ENCODE measurements at regions not wholly inside any gene's neighbourhood (a gene's known extent, or its start where the extent isn't known, plus 50 kb on each side); places are given as distances from the start of the nearest gene placed in this dataset.

DNA sequence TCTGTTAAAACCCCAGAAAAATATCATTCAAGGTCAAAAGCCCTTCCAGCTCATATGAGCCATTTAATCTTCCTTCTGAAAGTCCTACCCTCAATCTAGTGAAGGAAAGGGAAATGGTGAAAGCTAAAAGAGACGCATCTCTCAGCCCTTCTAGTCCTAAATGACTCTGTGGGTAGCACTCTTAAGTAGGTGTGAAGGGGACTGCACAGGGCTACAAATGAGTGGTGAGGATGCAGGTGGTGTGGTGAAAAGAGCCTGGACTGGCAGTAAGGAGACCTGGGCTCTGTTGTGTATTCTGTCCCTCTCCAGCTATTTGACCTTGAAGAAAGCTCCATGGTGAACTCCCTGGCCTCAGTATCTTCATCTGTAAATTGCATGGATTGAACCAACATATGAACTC is 671.8 kb upstream of the DIPK2B start:
- H3K4me1 Mint-ChIP-seq (ENCODE audit: low read depth): peaks cover 7% of the 10 kb centered on the region
- H3K36me3 Mint-ChIP-seq (ENCODE audit: low read depth): no peaks in the 10 kb centered on the region
- H3K9me3 Mint-ChIP-seq: no peaks in the 10 kb centered on the region
- no peaks in the 10 kb centered on the region for H3K27me3 Mint-ChIP-seq (ENCODE audit: low read depth)
- H3K4me3 Mint-ChIP-seq: no peak overlapping the region
- H3K27ac Mint-ChIP-seq: no peak overlapping the region

DNA sequence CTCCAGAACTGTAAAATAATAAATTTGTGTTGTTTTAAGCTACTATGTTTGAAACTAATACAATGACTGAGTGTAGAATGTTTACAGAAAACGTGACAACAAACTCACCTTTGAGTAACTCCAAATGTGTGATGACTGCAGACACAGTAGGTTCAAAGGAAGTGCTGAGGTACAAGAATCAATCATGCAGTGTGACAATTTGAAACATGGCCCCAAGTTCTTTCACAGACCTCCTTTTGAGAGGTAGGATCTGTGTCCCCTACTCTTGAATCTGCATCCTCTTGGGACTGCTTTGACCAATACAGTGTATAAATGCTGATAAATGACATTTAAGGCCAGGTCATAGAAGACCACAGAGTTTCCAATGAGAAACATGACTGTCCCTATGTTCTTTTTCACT is 667.7 kb upstream of the DIPK2B start:
- H3K27me3 Mint-ChIP-seq (ENCODE audit: low read depth): no peaks in the 10 kb centered on the region
- no peak overlapping the region for H3K27ac Mint-ChIP-seq
- peaks cover 7% of the 10 kb centered on the region for H3K4me1 Mint-ChIP-seq (ENCODE audit: low read depth)
- H3K4me3 Mint-ChIP-seq: no peak overlapping the region
- no peaks in the 10 kb centered on the region for H3K36me3 Mint-ChIP-seq (ENCODE audit: low read depth)
- no peaks in the 10 kb centered on the region for H3K9me3 Mint-ChIP-seq

DNA sequence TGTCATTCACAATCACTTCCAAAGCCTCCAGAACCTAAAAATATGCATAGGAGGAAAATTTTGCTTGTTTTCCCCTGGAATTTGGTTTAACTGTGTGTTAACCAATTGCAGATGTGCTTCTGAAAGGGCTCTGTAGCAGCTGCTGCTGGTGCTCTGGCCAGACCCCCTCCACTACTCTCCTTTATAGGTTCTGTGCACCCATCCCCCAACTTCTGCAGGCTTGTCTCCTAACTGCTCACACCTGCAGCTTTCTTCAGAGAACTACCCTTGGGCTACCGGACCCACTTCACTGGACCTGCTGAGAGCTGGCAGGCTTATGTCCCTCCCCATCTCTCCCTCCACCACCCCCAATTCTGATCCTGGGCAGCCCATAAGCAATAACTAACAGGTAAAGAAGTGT is 662.1 kb upstream of the DIPK2B start:
- H3K9me3 Mint-ChIP-seq: no peaks in the 10 kb centered on the region
- no peak overlapping the region for H3K27ac Mint-ChIP-seq
- H3K4me1 Mint-ChIP-seq (ENCODE audit: low read depth): no peaks in the 10 kb centered on the region
- no peak overlapping the region for H3K4me3 Mint-ChIP-seq
- no peaks in the 10 kb centered on the region for H3K36me3 Mint-ChIP-seq (ENCODE audit: low read depth)
- no peaks in the 10 kb centered on the region for H3K27me3 Mint-ChIP-seq (ENCODE audit: low read depth)

DNA sequence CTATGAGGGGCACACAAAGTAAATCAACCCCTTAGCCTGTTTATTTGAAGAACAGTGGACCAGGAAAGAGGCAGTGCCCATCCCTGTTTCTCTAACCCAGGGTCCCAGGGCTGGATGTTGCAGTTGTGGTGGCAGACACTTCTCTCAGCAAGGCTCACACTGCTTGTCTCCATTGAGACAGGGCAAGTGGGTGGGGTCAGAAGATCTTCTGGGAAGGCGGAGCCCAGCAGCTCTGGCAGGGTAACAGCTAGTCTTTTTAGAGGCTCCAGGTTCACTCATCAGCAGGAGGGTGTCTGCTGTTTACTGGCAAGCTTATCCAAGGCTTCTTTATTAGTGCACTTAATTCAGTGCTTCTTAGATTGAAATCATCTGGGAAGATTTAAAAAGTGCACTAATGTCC is 659.8 kb upstream of the DIPK2B start:
- H3K27ac Mint-ChIP-seq: no peak overlapping the region
- no peaks in the 10 kb centered on the region for H3K27me3 Mint-ChIP-seq (ENCODE audit: low read depth)
- no peaks in the 10 kb centered on the region for H3K4me1 Mint-ChIP-seq (ENCODE audit: low read depth)
- H3K4me3 Mint-ChIP-seq: no peak overlapping the region
- no peaks in the 10 kb centered on the region for H3K36me3 Mint-ChIP-seq (ENCODE audit: low read depth)
- H3K9me3 Mint-ChIP-seq: no peaks in the 10 kb centered on the region

DNA sequence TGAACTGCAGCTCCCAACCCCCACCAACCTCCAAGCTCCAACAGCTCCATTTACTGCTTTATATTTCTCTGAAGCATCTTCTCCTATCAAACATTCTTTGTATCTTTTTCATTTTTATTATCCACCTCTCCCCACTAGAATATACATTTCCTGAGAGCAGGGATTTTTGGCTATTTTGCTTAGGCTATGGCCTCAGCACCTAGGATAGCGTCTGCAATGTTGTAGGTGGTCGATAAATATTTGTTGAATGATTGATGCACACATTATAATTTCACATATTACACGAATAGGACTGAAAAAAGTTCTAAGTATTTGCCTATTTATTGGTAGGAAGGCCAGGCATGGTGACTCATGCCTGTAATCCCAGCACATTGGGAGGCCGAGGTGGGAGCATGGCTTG is 658.7 kb upstream of the DIPK2B start:
- no peaks in the 10 kb centered on the region for H3K27me3 Mint-ChIP-seq (ENCODE audit: low read depth)
- peaks cover 2% of the 10 kb centered on the region for H3K36me3 Mint-ChIP-seq (ENCODE audit: low read depth)
- H3K4me1 Mint-ChIP-seq (ENCODE audit: low read depth): peaks cover 4% of the 10 kb centered on the region
- no peak overlapping the region for H3K27ac Mint-ChIP-seq
- H3K4me3 Mint-ChIP-seq: no peak overlapping the region
- no peaks in the 10 kb centered on the region for H3K9me3 Mint-ChIP-seq

DNA sequence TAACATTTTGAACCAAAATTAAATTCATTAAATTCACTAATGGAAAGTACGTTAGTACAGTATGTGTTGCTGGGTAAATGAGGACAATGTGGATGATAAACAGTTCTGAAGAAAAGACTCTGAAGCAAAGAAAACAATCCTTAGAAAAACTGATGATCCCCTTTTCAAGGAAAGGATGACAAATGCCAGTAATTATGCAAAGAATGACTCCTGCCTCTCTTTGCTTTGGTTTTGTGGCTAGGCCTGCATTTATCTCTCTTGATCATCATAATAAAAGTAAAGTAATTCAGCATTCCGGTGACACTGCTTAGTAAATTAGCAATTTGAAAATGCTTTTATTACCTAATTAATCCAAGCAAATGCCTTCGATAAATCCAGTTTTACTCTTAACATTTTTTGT is 652.2 kb upstream of the DIPK2B start:
- Mint-ChIP-seq H3K27ac (no peak overlapping the region), H3K4me3 (peak overlapping the region; percentile 37), H3K36me3 (ENCODE audit: low read depth) (peaks cover 12% of the 10 kb centered on the region)

DNA sequence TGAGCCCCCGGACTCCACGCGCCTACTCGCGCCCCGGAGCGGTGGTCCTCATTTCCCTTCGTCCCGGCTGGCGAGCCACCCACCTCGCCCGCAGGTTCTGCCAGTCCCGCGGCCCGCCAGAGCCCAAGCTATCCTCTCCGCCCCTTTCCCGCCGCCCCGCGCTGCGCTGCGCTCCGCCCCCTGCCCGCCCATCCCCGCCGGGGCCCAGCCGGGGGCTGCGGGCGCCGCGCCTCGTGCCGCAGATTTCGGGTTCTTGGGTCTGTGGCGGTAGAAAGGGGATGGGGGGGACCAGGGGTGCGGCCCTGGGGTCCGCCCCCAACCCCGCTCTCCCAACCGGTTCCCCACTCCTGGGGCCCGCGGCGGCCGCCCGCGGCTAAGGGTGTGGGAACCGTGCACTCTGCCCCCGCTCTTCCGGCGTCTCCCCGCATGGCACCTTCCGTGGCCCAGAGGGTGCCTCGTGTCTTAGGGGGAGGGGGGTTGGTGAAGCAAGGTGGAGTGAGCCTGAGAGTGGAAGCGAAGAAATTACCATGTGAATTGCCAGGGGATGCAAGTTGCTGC is 650.8 kb upstream of the DIPK2B start:
- Mint-ChIP-seq H3K4me1 (ENCODE audit: low read depth) (peaks cover 26% of the 10 kb centered on the region), H3K27ac (peak overlapping the region; percentile 72), H3K9me3 (no peaks in the 10 kb centered on the region), H3K36me3 (ENCODE audit: low read depth) (peaks cover 12% of the 10 kb centered on the region), H3K4me3 (peak overlapping the region; percentile 84), H3K27me3 (ENCODE audit: low read depth) (no peaks in the 10 kb centered on the region)

More for the DNA sequence above, 652.2 kb upstream of the DIPK2B start:
- H3K27me3 Mint-ChIP-seq (ENCODE audit: low read depth): no peaks in the 10 kb centered on the region
- H3K9me3 Mint-ChIP-seq: no peaks in the 10 kb centered on the region
- H3K4me1 Mint-ChIP-seq (ENCODE audit: low read depth): peaks cover 25% of the 10 kb centered on the region

DNA sequence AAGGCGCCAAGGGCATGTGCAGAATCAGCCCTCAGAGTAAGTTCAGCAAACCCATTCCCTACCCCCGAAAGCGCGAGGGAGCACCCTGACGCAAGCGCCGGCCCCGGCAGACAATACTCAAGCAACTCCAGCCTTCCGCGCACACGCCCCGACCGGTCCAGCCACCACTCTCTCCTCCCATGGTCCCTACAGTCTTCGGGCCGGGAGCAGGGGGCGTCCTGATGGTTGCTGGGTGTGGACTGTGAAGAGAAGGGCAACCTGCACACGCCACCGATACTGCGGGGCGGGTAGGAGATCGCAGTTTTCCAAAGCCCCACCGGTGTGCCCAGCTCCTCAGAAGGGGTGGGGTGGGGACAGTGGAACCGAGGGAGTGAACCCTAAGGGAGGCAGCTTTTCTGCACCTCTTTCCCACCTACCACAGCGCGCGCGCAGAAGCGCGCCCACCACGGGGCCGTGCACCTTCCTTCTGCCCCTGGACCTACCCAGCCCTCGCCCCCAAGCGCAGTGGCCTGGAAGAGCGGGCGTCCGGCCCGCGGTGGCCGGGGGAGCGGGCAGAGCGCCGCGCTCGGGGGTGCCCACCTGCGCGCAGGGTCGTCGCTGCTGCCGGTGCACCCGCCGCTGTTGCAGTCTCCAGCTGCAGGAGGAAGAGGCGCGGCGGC is 650.2 kb upstream of the DIPK2B start:
- Mint-ChIP-seq H3K27ac (peak overlapping the region; percentile 84), H3K36me3 (ENCODE audit: low read depth) (peaks cover 15% of the 10 kb centered on the region), H3K9me3 (no peaks in the 10 kb centered on the region), H3K27me3 (ENCODE audit: low read depth) (no peaks in the 10 kb centered on the region), H3K4me3 (peak overlapping the region; percentile 97), H3K4me1 (ENCODE audit: low read depth) (peaks cover 29% of the 10 kb centered on the region)

DNA sequence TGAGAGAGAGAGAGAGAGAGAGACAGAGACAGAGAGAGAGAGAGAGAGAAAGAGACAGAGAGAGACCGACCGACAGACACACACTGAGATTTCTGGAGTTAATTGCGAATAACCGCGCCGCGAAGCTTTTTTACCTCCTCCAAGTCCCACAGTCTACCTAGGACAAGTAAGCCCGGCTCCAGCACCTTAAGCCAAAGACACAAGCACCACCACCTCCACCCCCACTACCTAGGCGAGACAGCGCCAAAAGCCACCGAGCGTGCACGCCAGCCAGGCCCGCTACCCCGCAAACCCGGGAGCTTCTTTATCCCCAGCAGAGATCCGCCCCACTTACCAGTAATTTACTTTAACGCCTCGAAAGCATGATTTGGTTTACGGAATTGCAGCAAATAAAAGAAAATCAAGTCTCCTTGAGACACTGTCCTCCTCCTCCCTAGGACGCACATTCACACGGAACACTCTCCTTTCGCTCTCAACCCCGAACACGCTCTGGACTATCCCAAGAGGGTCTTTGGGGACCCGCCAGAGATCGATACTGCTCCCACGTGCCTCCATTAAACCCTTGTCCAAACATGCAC is 649.6 kb upstream of the DIPK2B start:
- Mint-ChIP-seq H3K27ac (peak overlapping the region; percentile 84), H3K27me3 (ENCODE audit: low read depth) (no peaks in the 10 kb centered on the region), H3K36me3 (ENCODE audit: low read depth) (peaks cover 16% of the 10 kb centered on the region), H3K4me1 (ENCODE audit: low read depth) (peaks cover 30% of the 10 kb centered on the region), H3K4me3 (peak overlapping the region; percentile 97), H3K9me3 (no peaks in the 10 kb centered on the region)

DNA sequence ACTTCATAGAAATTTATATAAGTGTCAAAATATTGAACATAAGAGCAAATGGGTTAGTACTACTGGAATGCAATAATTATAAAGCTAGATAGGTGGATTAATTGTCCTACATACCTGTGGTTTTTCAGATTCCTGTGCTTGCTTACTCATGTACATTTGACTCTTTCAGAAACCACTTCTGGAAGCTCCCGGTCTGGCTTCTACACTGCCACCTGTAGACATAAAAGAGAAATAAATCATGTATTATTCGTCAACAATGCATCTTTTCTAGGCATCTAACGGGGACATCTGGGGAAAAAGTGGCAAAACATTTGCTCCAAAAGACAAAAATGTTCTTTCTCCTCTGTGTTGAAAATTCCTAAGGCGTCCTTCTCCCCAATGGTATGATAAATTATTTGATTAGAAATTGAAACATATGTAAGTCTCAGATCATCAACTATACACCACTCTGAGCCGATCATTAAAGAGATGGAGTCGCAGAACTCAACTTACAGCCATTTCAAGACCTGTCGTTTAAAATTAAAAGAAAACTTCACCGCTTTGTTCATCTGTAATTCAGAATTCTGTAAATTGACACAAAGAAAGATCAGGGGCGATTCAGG is 648.7 kb upstream of the DIPK2B start:
- Mint-ChIP-seq H3K36me3 (ENCODE audit: low read depth) (peaks cover 15% of the 10 kb centered on the region), H3K9me3 (no peaks in the 10 kb centered on the region), H3K27me3 (ENCODE audit: low read depth) (no peaks in the 10 kb centered on the region), H3K27ac (peak overlapping the region; percentile 84), H3K4me3 (peak overlapping the region; percentile 97), H3K4me1 (ENCODE audit: low read depth) (peaks cover 26% of the 10 kb centered on the region)

DNA sequence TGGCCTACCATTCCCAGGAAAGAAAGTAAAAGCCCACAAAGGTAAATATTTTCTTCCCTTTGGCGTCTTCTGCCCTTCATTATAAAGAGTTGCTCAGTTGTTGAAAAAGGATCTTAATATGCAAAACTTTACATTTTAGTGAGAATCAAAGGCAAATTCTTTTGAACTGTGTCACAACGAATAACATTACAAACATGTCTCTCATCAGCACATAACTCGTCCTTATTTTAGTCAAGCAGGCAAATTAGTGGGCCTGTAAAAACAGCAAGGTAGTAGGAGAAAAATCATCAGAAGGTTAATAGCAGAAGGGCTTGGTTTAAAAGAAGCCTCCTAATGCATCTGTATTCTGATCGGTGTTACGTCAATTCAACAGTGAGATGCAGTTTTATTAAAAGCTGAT is 647.3 kb upstream of the DIPK2B start:
- H3K27ac Mint-ChIP-seq: no peak overlapping the region
- H3K36me3 Mint-ChIP-seq (ENCODE audit: low read depth): peaks cover 26% of the 10 kb centered on the region
- H3K27me3 Mint-ChIP-seq (ENCODE audit: low read depth): no peaks in the 10 kb centered on the region
- no peaks in the 10 kb centered on the region for H3K9me3 Mint-ChIP-seq
- H3K4me1 Mint-ChIP-seq (ENCODE audit: low read depth): peaks cover 29% of the 10 kb centered on the region
- H3K4me3 Mint-ChIP-seq: peak overlapping the region; percentile 31

DNA sequence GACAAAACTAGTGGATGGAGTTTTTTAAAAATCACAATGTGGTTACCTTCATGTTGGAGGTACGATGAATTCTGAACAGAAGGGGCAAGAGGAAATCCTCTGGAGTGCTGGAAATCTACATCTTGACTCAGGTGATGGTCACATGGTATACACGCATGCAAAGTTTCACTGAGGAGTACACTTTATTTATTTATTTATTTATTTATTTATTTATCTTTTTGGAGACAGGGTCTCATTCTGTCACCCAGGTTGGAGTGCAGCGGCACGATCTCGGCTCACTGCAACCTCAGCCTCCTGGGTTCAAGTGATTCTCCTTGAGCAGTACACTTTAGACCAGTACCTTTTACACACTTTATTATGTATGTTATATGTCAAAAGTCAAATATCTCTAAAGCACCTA is 645.7 kb upstream of the DIPK2B start:
- Mint-ChIP-seq H3K27ac (no peak overlapping the region), H3K27me3 (ENCODE audit: low read depth) (no peaks in the 10 kb centered on the region), H3K36me3 (ENCODE audit: low read depth) (peaks cover 35% of the 10 kb centered on the region), H3K4me1 (ENCODE audit: low read depth) (peaks cover 39% of the 10 kb centered on the region), H3K4me3 (no peak overlapping the region), H3K9me3 (no peaks in the 10 kb centered on the region)

DNA sequence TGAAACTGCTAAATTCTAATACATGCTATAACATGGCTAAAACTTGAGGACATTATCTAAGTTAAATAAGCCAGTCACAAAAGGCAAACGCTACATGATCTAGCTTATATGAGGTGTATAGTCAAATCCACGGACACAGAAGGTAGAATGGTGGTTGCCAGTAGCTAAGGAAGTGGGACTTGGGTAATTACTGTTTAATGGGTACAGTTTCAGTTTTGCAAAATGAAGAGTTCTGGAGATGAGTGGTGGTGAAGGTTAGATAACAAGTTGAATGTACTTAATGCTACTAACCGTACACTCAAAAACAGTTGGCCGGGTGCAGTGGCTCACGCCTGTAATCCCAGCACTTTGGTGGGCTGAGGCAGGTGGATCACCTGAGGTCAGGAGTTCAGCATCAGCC is 644.5 kb upstream of the DIPK2B start:
- H3K9me3 Mint-ChIP-seq: no peaks in the 10 kb centered on the region
- no peaks in the 10 kb centered on the region for H3K27me3 Mint-ChIP-seq (ENCODE audit: low read depth)
- H3K27ac Mint-ChIP-seq: no peak overlapping the region
- H3K4me3 Mint-ChIP-seq: no peak overlapping the region
- H3K4me1 Mint-ChIP-seq (ENCODE audit: low read depth): peaks cover 36% of the 10 kb centered on the region
- H3K36me3 Mint-ChIP-seq (ENCODE audit: low read depth): peaks cover 34% of the 10 kb centered on the region

DNA sequence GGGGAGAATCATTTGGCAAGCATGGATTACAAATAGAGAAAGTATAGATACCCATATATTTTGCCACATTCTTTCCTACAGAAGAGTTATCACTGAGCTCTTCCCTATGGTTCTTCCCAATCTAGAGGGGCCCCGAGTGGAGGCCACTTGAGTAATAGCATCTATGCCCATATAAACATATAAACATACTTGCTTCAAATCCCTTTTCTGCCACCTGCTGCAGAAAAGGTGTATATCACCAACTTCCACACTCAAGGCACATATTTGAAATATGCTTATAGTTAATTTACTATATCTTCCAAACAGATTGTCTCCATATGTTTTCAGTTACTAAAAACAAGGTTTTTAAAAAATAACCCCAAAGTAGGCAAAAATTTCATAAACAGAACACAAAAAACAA is 642.8 kb upstream of the DIPK2B start:
- Mint-ChIP-seq H3K27ac (no peak overlapping the region), H3K9me3 (no peaks in the 10 kb centered on the region), H3K4me3 (no peak overlapping the region), H3K36me3 (ENCODE audit: low read depth) (peaks cover 30% of the 10 kb centered on the region), H3K27me3 (ENCODE audit: low read depth) (no peaks in the 10 kb centered on the region), H3K4me1 (ENCODE audit: low read depth) (peaks cover 33% of the 10 kb centered on the region)

DNA sequence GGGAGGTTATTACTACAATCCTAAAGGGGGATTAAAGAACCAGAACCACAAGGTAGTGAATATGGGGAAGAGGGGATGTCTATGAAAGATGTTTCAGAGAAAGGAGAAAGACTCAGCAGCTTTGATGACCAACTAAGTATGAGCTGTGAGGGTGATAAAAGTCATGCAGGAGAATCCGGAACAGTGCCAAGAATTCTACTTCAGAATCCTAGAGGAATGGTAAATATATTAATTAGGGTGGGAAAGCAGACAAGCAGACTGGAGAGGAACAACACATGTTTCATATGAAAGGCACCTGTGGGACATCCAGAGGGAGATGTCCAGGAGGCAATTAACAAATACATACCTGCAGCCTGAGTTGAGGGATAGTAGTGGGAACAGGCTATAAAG is 642.2 kb upstream of the DIPK2B start:
- no peak overlapping the region for H3K4me3 Mint-ChIP-seq
- no peak overlapping the region for H3K27ac Mint-ChIP-seq
- H3K4me1 Mint-ChIP-seq (ENCODE audit: low read depth): peaks cover 32% of the 10 kb centered on the region
- no peaks in the 10 kb centered on the region for H3K27me3 Mint-ChIP-seq (ENCODE audit: low read depth)
- no peaks in the 10 kb centered on the region for H3K9me3 Mint-ChIP-seq
- peaks cover 28% of the 10 kb centered on the region for H3K36me3 Mint-ChIP-seq (ENCODE audit: low read depth)
